ENCODE measurements at regions not wholly inside any gene's neighbourhood (a gene's known extent, or its start where the extent isn't known, plus 50 kb on each side); places are given as distances from the start of the nearest gene placed in this dataset.

DNA sequence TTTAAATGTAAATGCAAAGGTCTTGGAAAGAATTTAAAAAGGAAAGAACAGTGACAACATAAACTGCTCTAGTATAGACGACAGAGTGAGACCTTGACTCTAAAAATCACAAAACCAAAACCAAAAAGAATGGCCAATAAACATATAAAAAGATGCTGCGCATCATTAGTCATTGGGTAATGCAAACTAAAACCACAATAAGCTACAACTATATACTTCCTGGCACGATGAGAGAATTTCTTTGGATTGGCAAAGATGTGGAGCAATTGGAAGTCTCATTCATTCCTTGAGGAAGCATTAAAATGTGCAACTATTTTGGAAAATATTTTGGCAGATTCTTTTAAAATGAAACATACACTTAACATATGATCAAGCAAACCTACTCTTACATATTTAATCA is 98.7 kb upstream of the ZPLD1 start:
- WGBS, result 77% methylated on average over 3 of the region's 3 CpGs
- H3K27ac ChIP-seq, result no peak overlapping the region
- TF ChIP-seq POLR2A (IDR thresholded peaks at IDR 0.05) (no peak), EP300 (IDR thresholded peaks at IDR 0.05) (no peak), POLR2AphosphoS5 (IDR thresholded peaks at IDR 0.05) (no peak)
- TF ChIP-seq, protein P1, sequence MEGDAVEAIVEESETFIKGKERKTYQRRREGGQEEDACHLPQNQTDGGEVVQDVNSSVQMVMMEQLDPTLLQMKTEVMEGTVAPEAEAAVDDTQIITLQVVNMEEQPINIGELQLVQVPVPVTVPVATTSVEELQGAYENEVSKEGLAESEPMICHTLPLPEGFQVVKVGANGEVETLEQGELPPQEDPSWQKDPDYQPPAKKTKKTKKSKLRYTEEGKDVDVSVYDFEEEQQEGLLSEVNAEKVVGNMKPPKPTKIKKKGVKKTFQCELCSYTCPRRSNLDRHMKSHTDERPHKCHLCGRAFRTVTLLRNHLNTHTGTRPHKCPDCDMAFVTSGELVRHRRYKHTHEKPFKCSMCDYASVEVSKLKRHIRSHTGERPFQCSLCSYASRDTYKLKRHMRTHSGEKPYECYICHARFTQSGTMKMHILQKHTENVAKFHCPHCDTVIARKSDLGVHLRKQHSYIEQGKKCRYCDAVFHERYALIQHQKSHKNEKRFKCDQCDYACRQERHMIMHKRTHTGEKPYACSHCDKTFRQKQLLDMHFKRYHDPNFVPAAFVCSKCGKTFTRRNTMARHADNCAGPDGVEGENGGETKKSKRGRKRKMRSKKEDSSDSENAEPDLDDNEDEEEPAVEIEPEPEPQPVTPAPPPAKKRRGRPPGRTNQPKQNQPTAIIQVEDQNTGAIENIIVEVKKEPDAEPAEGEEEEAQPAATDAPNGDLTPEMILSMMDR (IDR thresholded peaks at IDR 0.05), result no peak
- no peak for DNase-seq (ENCODE audit: low spot score in 2 of 2)
- no peak overlapping the region for H3K4me3 ChIP-seq
- no peaks in the 10 kb centered on the region for H3K27me3 ChIP-seq
- H3K9me3 ChIP-seq, result no peaks in the 10 kb centered on the region
- no peaks in the 10 kb centered on the region for H3K4me1 ChIP-seq
- H3K36me3 ChIP-seq, result no peaks in the 10 kb centered on the region

GRCh38 chr3:102339671-102340070 is 95.1 kb upstream of the ZPLD1 start:
- no peak overlapping the region for H3K27ac ChIP-seq
- H3K4me3 ChIP-seq, result no peak overlapping the region
- no peaks in the 10 kb centered on the region for H3K9me3 ChIP-seq
- DNase-seq (ENCODE audit: low spot score in 2 of 2), result no peak
- no peaks in the 10 kb centered on the region for H3K27me3 ChIP-seq
- WGBS, result 80% methylated on average over 2 of the region's 2 CpGs
- no peaks in the 10 kb centered on the region for H3K4me1 ChIP-seq
- no peaks in the 10 kb centered on the region for H3K36me3 ChIP-seq
- TF ChIP-seq, protein P1 (IDR thresholded peaks at IDR 0.05), result no peak
- no peak for TF ChIP-seq POLR2A (IDR thresholded peaks at IDR 0.05)
- TF ChIP-seq POLR2AphosphoS5 (IDR thresholded peaks at IDR 0.05), result no peak
- TF ChIP-seq EP300 (IDR thresholded peaks at IDR 0.05), result no peak

- Histone ChIP-seq H3K36me3 (no peaks in the 10 kb centered on the region), H3K4me3 (no peak overlapping the region), H3K4me1 (no peaks in the 10 kb centered on the region), H3K27me3 (no peaks in the 10 kb centered on the region), H3K27ac (no peak overlapping the region), H3K9me3 (no peaks in the 10 kb centered on the region)
- no peak for DNase-seq (ENCODE audit: low spot score in 2 of 2)
- TF ChIP-seq, protein P1 (IDR thresholded peaks at IDR 0.05), result no peak
- TF ChIP-seq EP300 (IDR thresholded peaks at IDR 0.05), result no peak
- TF ChIP-seq POLR2A (IDR thresholded peaks at IDR 0.05), result no peak
- no peak for TF ChIP-seq POLR2AphosphoS5 (IDR thresholded peaks at IDR 0.05)
Observed at GRCh38 chr3:102346897-102347296, 87.9 kb upstream of the ZPLD1 start.

DNA sequence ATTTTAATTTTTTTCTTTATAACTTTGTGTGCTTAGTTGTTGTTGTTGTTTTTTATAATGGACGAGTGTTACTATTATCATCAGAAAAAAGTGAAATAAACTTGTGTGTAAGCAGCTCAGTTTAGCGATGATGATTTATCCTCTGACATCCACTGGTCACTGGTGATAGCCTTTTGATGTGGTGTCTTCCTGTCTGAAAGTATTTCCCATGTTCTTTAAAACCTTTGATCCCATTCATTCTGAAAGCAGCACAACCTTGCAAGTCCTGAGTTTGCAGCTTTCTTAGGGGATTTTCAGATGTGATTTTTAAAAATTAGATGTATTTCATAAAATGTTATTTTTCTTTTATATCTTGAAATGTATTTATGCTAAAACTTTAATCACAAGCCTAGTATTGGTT is 85.9 kb upstream of the ZPLD1 start:
- H3K27ac ChIP-seq, result no peak overlapping the region
- 59% methylated on average over 2 of the region's 2 CpGs for WGBS
- TF ChIP-seq, protein P1 (IDR thresholded peaks at IDR 0.05), result no peak
- TF ChIP-seq POLR2AphosphoS5 (IDR thresholded peaks at IDR 0.05), result no peak
- TF ChIP-seq POLR2A (IDR thresholded peaks at IDR 0.05), result no peak
- TF ChIP-seq EP300 (IDR thresholded peaks at IDR 0.05), result no peak

GRCh38 chr3:102353148-102353547 is 81.7 kb upstream of the ZPLD1 start:
- H3K4me1 ChIP-seq, result no peaks in the 10 kb centered on the region
- DNase-seq (ENCODE audit: low spot score in 2 of 2), result no peak
- H3K36me3 ChIP-seq, result no peaks in the 10 kb centered on the region
- TF ChIP-seq, protein P1 (IDR thresholded peaks at IDR 0.05), result no peak
- TF ChIP-seq POLR2AphosphoS5 (IDR thresholded peaks at IDR 0.05) (no peak), EP300 (IDR thresholded peaks at IDR 0.05) (no peak), POLR2A (IDR thresholded peaks at IDR 0.05) (no peak)
- WGBS, result 86% methylated on average over 4 of the region's 4 CpGs
- no peak overlapping the region for H3K4me3 ChIP-seq
- no peaks in the 10 kb centered on the region for H3K9me3 ChIP-seq
- H3K27me3 ChIP-seq, result no peaks in the 10 kb centered on the region
- H3K27ac ChIP-seq, result no peak overlapping the region

More for the DNA sequence above, 85.9 kb upstream of the ZPLD1 start:
- H3K9me3 ChIP-seq, result no peaks in the 10 kb centered on the region
- H3K36me3 ChIP-seq, result no peaks in the 10 kb centered on the region
- no peak overlapping the region for H3K4me3 ChIP-seq
- no peaks in the 10 kb centered on the region for H3K4me1 ChIP-seq
- H3K27me3 ChIP-seq, result no peaks in the 10 kb centered on the region
- no peak for DNase-seq (ENCODE audit: low spot score in 2 of 2)
